ENCODE measurements at regions not wholly inside any gene's neighbourhood (a gene's known extent, or its start where the extent isn't known, plus 50 kb on each side); places are given as distances from the start of the nearest gene placed in this dataset.
"Not testable (repeated sequence)": the region's sequence is repeated elsewhere in the genome, so short reads cannot be mapped to it uniquely, and the experiment has no call there.

DNA sequence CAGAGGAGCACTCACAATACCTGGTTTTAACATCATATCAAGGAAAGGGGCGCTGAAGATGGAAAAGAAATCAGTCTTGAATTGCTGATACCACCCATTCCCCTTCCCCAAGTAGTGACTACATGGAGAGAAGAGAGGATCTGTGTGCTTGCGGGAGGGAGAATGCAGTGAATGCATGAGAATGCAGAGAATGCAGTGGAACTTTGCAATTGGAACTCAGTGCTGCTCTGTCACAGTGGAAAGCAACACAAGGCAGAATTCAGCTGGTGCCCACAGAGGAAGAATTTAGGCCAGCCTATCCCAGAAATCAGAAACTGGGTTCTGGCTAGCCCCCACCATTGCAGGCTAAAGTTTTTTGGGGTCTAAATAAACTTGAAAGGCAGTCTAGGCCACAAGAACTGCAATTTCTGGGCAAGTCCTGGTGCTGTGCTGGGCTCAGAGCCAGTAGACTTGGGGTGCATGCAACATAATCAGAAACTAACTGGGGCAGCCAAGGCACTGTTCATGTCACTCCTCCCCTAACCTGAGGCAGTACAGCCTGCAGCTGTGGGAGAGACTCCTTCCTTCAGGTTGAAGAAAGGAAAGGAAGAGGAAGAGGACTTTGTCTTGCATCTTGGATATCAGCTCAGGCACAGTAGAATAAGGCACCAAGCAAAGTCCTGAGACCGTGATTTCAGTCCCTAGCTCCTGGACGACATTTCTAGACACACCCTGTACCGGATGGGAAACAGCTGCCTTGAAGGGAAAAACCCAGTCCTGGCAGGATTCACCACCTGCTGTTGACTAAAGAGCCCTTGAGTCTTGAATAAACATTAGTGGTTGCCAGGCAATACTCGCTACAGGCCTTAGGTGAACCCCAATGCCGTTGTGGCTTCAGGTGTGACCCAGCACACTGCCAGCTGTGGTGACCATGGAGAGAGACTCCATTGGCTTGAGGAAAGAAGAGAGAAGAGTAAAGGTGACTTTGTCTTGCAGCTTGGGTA is 329.3 kb downstream of the TBL1XR1 start:
- Mint-ChIP-seq H3K4me3 (no peak overlapping the region), H3K4me1 (peaks cover 2% of the 10 kb centered on the region), H3K9me3 (peaks cover 3% of the 10 kb centered on the region), H3K36me3 (no peaks in the 10 kb centered on the region), H3K27me3 (no peaks in the 10 kb centered on the region), H3K27ac (no peak overlapping the region)
- DNase-seq = no peak

GRCh38 chr3:176861137-176861536 is 336.1 kb downstream of the TBL1XR1 start:
- H3K27ac Mint-ChIP-seq = no peak overlapping the region
- H3K4me1 Mint-ChIP-seq = no peaks in the 10 kb centered on the region
- H3K4me3 Mint-ChIP-seq = no peak overlapping the region
- no peaks in the 10 kb centered on the region for H3K36me3 Mint-ChIP-seq
- no peak for DNase-seq
- peaks cover 3% of the 10 kb centered on the region for H3K27me3 Mint-ChIP-seq
- H3K9me3 Mint-ChIP-seq = no peaks in the 10 kb centered on the region

DNA sequence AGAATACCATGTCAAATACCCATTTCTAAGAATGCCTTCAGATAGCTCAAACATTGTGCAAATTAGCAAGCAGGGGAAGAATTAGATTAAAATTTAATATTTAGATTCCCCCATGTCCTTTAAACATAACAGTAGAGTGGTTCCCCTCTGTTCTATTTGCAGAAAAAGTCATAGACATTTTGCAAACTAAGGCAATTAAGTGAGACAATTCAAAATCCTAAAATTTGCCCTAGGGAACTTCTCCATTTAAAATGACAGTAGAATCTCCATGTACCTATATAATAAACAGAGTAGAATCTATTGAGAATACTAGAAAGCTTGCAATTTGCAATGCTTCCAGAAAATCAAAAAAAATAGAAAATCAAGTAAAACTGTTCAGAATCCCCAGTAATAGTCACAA is 340.6 kb downstream of the TBL1XR1 start:
- no peaks in the 10 kb centered on the region for H3K9me3 Mint-ChIP-seq
- no peak overlapping the region for H3K4me3 Mint-ChIP-seq
- H3K27me3 Mint-ChIP-seq = peaks cover 3% of the 10 kb centered on the region
- no peak for DNase-seq
- no peaks in the 10 kb centered on the region for H3K36me3 Mint-ChIP-seq
- H3K4me1 Mint-ChIP-seq = no peaks in the 10 kb centered on the region
- H3K27ac Mint-ChIP-seq = no peak overlapping the region

- H3K4me1 Mint-ChIP-seq = no peaks in the 10 kb centered on the region
- no peak overlapping the region for H3K27ac Mint-ChIP-seq
- no peaks in the 10 kb centered on the region for H3K36me3 Mint-ChIP-seq
- DNase-seq = no peak
- H3K4me3 Mint-ChIP-seq = no peak overlapping the region
- H3K27me3 Mint-ChIP-seq = peaks cover 3% of the 10 kb centered on the region
- no peaks in the 10 kb centered on the region for H3K9me3 Mint-ChIP-seq
Measured at GRCh38 chr3:176855901-176856486, 341.3 kb downstream of the TBL1XR1 start.

- no peak for DNase-seq
- H3K27ac Mint-ChIP-seq = no peak overlapping the region
- H3K4me1 Mint-ChIP-seq = no peaks in the 10 kb centered on the region
- H3K4me3 Mint-ChIP-seq = no peak overlapping the region
- H3K27me3 Mint-ChIP-seq = no peaks in the 10 kb centered on the region
- H3K36me3 Mint-ChIP-seq = no peaks in the 10 kb centered on the region
- H3K9me3 Mint-ChIP-seq = no peaks in the 10 kb centered on the region
Measured at GRCh38 chr3:176855213-176855612, 342.1 kb downstream of the TBL1XR1 start.

DNA sequence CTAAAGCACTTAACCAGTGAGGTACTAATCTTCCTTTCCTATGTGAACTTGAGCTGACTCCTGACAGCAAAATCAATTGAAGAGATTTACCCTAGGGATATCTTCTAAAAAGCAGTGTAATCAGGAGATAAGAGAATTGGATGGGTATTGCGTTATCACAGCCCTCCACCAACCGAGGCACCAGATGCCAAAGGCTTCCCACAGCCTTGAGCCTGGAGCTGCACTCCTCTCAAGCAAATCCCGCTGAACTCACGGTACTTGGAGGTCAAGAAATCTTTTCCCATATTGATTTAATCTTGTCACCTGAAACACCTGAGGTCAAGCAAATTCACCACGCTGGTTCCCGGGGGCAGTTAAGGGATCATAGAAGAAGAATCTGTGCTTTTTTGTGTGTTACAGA is 346.8 kb downstream of the TBL1XR1 start:
- H3K9me3 Mint-ChIP-seq = no peaks in the 10 kb centered on the region
- H3K4me3 Mint-ChIP-seq = no peak overlapping the region
- H3K4me1 Mint-ChIP-seq = no peaks in the 10 kb centered on the region
- no peaks in the 10 kb centered on the region for H3K27me3 Mint-ChIP-seq
- DNase-seq = no peak
- no peaks in the 10 kb centered on the region for H3K36me3 Mint-ChIP-seq
- H3K27ac Mint-ChIP-seq = no peak overlapping the region

DNA sequence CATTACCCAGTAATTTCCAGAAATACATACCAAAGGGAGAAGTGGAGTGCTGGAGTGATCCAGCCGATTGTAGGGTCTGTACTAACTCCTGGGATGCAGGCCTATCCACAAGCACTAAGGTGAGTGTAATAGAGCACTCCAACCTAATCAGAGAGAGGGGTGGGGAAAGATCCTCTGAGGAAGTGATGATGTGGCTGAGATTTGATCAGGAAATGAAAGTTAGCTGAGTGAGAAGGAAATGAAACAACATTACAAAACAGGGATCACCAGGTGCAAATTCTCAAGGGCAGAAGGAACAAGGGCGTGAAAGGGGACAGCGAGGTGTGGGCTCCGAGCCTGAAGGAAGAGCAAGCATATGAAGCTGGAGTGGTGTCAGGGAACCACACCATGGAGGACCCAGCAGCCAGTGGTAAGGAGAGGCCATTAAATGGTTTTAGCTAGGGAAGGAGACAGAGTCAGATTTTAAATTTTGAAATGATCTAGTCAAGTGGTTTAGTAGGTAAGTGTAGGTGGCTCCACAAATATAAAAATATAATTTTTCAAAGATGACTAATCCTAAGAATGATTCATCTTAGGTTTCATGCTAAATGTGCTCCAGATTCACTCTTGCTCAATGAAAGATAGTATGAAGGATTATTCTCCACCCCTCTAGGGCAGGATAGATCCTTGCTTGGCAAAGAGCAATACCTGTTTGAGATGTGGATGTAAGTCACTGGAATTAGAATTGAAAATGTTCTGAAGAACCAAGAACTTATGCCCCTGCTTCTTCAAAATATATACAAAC is 348.7 kb downstream of the TBL1XR1 start:
- Mint-ChIP-seq H3K4me3 (no peak overlapping the region), H3K9me3 (no peaks in the 10 kb centered on the region), H3K36me3 (no peaks in the 10 kb centered on the region), H3K27me3 (no peaks in the 10 kb centered on the region), H3K4me1 (no peaks in the 10 kb centered on the region), H3K27ac (no peak overlapping the region)
- DNase-seq = no peak

- DNase-seq = no peak
- Mint-ChIP-seq H3K9me3 (no peaks in the 10 kb centered on the region), H3K27ac (no peak overlapping the region), H3K4me3 (no peak overlapping the region), H3K27me3 (peaks cover 10% of the 10 kb centered on the region), H3K36me3 (no peaks in the 10 kb centered on the region), H3K4me1 (no peaks in the 10 kb centered on the region)
Measured at GRCh38 chr3:176842914-176843313, 354.4 kb downstream of the TBL1XR1 start.

DNA sequence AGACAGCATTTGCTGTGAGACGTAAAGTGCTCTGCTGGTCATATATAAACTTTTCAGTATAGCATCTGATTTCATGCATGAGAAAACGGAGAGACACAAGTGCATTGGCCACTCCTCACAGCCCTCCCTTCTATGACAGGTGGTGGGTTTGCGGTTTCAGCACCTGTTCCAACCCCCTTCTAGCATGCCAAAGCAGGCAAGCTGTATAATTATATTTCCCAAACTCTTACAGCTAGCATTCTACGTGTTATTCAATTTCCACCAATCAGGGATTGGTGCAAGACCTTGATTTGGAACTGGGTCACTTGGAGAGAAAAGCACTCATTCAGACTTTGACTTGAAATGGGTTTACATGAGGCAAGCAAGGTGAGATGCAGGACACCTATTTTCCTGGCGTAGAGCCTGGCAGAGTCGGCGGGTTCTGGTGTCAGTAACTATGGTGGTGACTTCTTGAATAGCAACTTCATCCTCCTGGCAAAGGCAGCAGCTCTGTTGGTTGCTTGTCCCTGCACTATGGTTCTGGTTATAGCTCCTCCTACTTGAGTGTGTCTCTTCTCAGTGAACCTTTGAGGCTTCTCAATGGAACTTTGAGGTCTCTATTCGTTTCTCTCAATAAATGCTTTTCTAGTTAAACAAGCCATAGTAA is 356.5 kb downstream of the TBL1XR1 start:
- no peaks in the 10 kb centered on the region for H3K4me1 Mint-ChIP-seq
- H3K27me3 Mint-ChIP-seq = peaks cover 10% of the 10 kb centered on the region
- no peak overlapping the region for H3K27ac Mint-ChIP-seq
- H3K36me3 Mint-ChIP-seq = no peaks in the 10 kb centered on the region
- DNase-seq = no peak
- no peaks in the 10 kb centered on the region for H3K9me3 Mint-ChIP-seq
- no peak overlapping the region for H3K4me3 Mint-ChIP-seq

DNA sequence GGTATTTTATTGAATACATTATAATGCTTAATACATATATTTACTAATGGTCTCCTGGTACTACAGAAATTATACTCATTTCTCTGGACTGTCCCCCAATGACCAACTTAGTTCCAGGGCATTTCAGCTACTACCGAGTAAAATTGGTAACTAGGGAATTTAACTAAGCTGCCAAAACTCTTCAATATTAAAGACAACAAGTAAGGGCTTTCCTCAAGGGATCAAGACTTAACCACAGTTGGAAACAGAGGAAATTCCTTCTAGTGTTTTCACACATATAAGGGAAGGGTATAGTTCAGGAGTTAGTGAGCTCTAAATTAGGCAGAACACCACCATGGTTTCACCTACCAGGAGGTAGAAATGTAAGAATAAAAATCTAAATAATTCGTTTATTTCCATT is 357.4 kb downstream of the TBL1XR1 start:
- H3K4me3 Mint-ChIP-seq = no peak overlapping the region
- H3K36me3 Mint-ChIP-seq = no peaks in the 10 kb centered on the region
- no peak overlapping the region for H3K27ac Mint-ChIP-seq

GRCh38 chr3:176839466-176839865 is 357.8 kb downstream of the TBL1XR1 start:
- H3K27ac Mint-ChIP-seq = no peak overlapping the region
- peaks cover 10% of the 10 kb centered on the region for H3K27me3 Mint-ChIP-seq
- no peak overlapping the region for H3K4me3 Mint-ChIP-seq
- H3K4me1 Mint-ChIP-seq = no peaks in the 10 kb centered on the region
- no peaks in the 10 kb centered on the region for H3K36me3 Mint-ChIP-seq
- no peak for DNase-seq
- H3K9me3 Mint-ChIP-seq = no peaks in the 10 kb centered on the region

More for the DNA sequence above, 357.4 kb downstream of the TBL1XR1 start:
- DNase-seq = no peak
- Mint-ChIP-seq H3K27me3 (peaks cover 10% of the 10 kb centered on the region), H3K4me1 (no peaks in the 10 kb centered on the region), H3K9me3 (no peaks in the 10 kb centered on the region)

DNA sequence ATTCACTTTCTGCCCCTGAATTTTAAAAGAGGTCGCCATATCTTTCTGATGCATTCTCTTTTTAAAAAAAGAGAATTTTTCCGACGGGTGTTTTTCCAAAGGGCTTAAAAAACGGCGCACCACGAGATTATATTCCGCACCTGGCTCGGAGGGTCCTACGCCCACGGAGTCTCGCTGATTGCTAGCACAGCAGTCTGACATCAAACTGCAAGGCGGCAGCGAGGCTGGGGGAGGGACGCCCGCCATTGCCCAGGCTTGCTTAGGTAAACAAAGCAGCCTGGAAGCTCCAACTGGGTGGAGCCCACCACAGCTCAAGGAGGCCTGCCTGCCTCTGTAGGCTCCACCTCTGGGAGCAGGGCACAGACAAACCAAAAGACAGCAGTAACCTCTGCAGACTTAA is 370.0 kb downstream of the TBL1XR1 start:
- H3K27ac Mint-ChIP-seq, H3K4me3 Mint-ChIP-seq, H3K27me3 Mint-ChIP-seq, H3K9me3 Mint-ChIP-seq, H3K36me3 Mint-ChIP-seq, DNase-seq, H3K4me1 Mint-ChIP-seq: not testable (repeated sequence)

GRCh38 chr3:176824811-176825210 is 372.5 kb downstream of the TBL1XR1 start:
- Mint-ChIP-seq H3K4me3 (no peak overlapping the region), H3K27me3 (peaks cover 7% of the 10 kb centered on the region), H3K27ac (no peak overlapping the region), H3K4me1 (no peaks in the 10 kb centered on the region), H3K36me3 (no peaks in the 10 kb centered on the region), H3K9me3 (no peaks in the 10 kb centered on the region)
- DNase-seq = no peak

- Mint-ChIP-seq H3K27me3 (peaks cover 3% of the 10 kb centered on the region), H3K4me1 (no peaks in the 10 kb centered on the region), H3K27ac (no peak overlapping the region), H3K9me3 (no peaks in the 10 kb centered on the region), H3K36me3 (no peaks in the 10 kb centered on the region), H3K4me3 (no peak overlapping the region)
- DNase-seq = no peak
Measured at GRCh38 chr3:176820764-176821163, 376.5 kb downstream of the TBL1XR1 start.

DNA sequence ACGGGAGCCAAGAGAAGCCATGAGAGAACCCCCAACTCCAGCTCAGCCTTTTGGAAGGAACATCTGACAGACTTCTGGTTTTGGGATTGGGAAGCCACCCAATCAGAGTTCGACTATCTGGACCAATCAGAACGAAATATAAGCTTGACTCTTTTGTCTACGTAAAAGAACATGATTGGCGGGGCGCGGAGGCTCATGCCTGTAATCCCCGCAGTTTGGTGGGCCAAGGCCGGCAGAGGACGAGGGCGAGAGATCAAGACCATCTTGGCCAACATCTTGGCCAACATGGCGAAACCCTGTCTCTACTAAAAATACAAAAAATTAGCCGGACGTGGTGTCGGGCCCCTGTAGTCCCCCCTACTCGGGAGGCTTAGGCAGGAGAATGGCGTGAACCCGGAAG is 380.3 kb downstream of the TBL1XR1 start:
- no peak overlapping the region for H3K4me3 Mint-ChIP-seq
- no peaks in the 10 kb centered on the region for H3K4me1 Mint-ChIP-seq
- no peaks in the 10 kb centered on the region for H3K36me3 Mint-ChIP-seq
- H3K27ac Mint-ChIP-seq = no peak overlapping the region
- peaks cover 3% of the 10 kb centered on the region for H3K27me3 Mint-ChIP-seq
- no peak for DNase-seq
- H3K9me3 Mint-ChIP-seq = no peaks in the 10 kb centered on the region

All from activated naive CD8-positive, alpha-beta T cell treated with anti-CD3 and anti-CD28 coated beads for 36 hours (primary cell).